Mucosa of descending colon (tissue), 3 donors: ENCODE measurements at regions not wholly inside any gene's neighbourhood (a gene's known extent, or its start where the extent isn't known, plus 50 kb on each side); places are given as distances from the start of the nearest gene placed in this dataset.

Experiments used
- ATAC-seq: fragments of 200-7000 bp; cut with Tn5 transposase; one replicate; pipeline ENCODE4 v1.9.1; 2020; ENCODE audit warnings: mild to moderate bottlenecking, moderate library complexity
- DNase-seq, 3 donors: peaks; one replicate each; pipeline ENCODE4 v3.0.0-alpha.2; 2020
- H3K36me3 ChIP-seq: fragments of 200-600 bp; one replicate; pipeline ENCODE4 v1.8.0; 2021; ENCODE audit warnings: low read depth, mild to moderate bottlenecking
- H3K4me1 ChIP-seq: fragments of 200-600 bp; one replicate; pipeline ENCODE4 v1.8.0; 2021; ENCODE audit warnings: low read depth, mild to moderate bottlenecking
- H3K4me3 ChIP-seq: fragments of 200-600 bp; one replicate; pipeline ENCODE4 v1.8.0; 2021; ENCODE audit warnings: mild to moderate bottlenecking
- H3K9me3 ChIP-seq: fragments of 200-600 bp; one replicate; pipeline ENCODE4 v1.8.0; 2021; ENCODE audit warnings: mild to moderate bottlenecking
- CTCF ChIP-seq: fragments of 200-600 bp; IDR thresholded peaks from one replicate; pipeline ENCODE4 v1.8.0; 2022; ENCODE audit warnings: antibody characterized with exemption, mild to moderate bottlenecking
- intact Hi-C, 2 donors: fragments of 100-400 bp; cut with DNase I in 1 of 2; cut with micrococcal nuclease in 1 of 2; formaldehyde crosslinking; loops; one replicate each; pipeline versions ENCODE4 v1.11.0 to v1.11.1; 2022; cut with DNase I, micrococcal nuclease
- donor health status: DM: no; HTN: no; CAD: no; lungs with moderate emphysema.
- donor health status: DM: no; HTN: no; CAD: no.
- donor health status: DM: no; HTN: yes; CAD: no.

GRCh38 chr3:174659511-174659910 lies 199.6 kb upstream of the NAALADL2 start:
- intact Hi-C loops: no loop called here
- Histone ChIP-seq H3K9me3 (no peaks in the 10 kb centered on the region), H3K4me3 (no peak overlapping the region), H3K4me1 (no peaks in the 10 kb centered on the region), H3K36me3 (no peaks in the 10 kb centered on the region)
- DNase-seq (no peak), ATAC-seq (no peak)
- TF ChIP-seq CTCF: no peak

- DNase-seq (no peak), ATAC-seq (no peak)
- no peak for TF ChIP-seq CTCF
- intact Hi-C loops: no loop called here
- Histone ChIP-seq H3K4me3 (no peak overlapping the region), H3K36me3 (no peaks in the 10 kb centered on the region), H3K4me1 (no peaks in the 10 kb centered on the region), H3K9me3 (no peaks in the 10 kb centered on the region)
Observed at GRCh38 chr3:174662653-174663052, 196.5 kb upstream of the NAALADL2 start.

GRCh38 chr3:174667386-174667785 lies 191.7 kb upstream of the NAALADL2 start:
- no peak overlapping the region for H3K4me3 ChIP-seq
- no peak for TF ChIP-seq CTCF
- no peaks in the 10 kb centered on the region for H3K9me3 ChIP-seq
- H3K4me1 ChIP-seq: no peaks in the 10 kb centered on the region
- H3K36me3 ChIP-seq: no peaks in the 10 kb centered on the region
- DNase-seq (no peak), ATAC-seq (no peak)
- intact Hi-C loops: no loop called here

DNA sequence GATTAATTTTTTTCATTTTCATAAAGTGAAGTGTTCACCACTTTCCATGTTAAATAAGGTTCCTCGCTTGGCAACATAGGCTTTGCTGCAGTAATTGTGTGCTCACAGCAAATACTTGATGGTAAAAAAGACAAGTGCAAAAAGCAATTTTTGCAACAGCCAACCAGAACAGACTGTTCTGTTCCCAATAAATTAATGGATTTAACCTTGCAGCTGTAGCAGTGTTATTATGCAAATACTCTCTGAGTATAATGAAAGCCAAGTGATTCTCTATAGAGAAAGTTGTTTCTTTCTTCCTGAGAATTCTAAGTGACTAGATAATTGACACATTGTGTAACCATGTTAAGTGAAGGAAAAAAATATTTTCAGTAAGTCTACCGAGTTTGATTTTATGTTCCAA lies 183.7 kb upstream of the NAALADL2 start:
- no peaks in the 10 kb centered on the region for H3K9me3 ChIP-seq
- ATAC-seq (no peak), DNase-seq (no peak)
- H3K4me3 ChIP-seq: no peak overlapping the region
- TF ChIP-seq CTCF: no peak
- H3K4me1 ChIP-seq: no peaks in the 10 kb centered on the region
- H3K36me3 ChIP-seq: no peaks in the 10 kb centered on the region
- intact Hi-C loops: no loop called here

DNA sequence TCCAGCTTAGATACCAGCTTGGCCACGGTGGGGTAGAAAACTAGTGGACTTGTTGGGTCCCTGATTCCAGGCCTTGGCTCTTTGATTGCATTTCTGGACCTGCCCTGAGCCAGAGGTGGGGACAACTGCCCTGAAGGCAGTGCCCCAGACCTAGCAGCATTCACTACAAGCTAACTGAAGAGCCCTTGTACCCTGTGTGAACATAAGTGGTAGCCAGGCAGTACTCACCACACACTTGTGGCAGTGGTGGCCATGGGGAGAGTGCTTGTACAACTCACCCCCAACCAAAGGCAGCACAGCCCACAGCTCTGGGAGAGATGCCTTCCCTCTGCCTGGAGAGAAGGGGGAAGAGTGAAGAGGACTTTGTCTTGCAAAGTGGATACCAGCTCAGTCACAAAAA lies 177.3 kb upstream of the NAALADL2 start:
- Histone ChIP-seq H3K9me3 (peaks cover 3% of the 10 kb centered on the region), H3K4me3 (no peak overlapping the region), H3K36me3 (no peaks in the 10 kb centered on the region), H3K4me1 (no peaks in the 10 kb centered on the region)
- ATAC-seq (no peak), DNase-seq (no peak)
- TF ChIP-seq CTCF: no peak
- intact Hi-C loops: no loop called here

GRCh38 chr3:174685796-174686195 lies 173.3 kb upstream of the NAALADL2 start:
- Histone ChIP-seq H3K9me3 (peaks cover 3% of the 10 kb centered on the region), H3K36me3 (no peaks in the 10 kb centered on the region), H3K4me1 (no peaks in the 10 kb centered on the region), H3K4me3 (no peak overlapping the region)
- no peak for TF ChIP-seq CTCF
- no peak for ATAC-seq
- intact Hi-C loops: no loop called here
- no peak for DNase-seq
